Astrocyte (in vitro differentiated cells and primary cell): ENCODE measurements at regions not wholly inside any gene's neighbourhood (a gene's known extent, or its start where the extent isn't known, plus 50 kb on each side); places are given as distances from the start of the nearest gene placed in this dataset.

ENCODE experiments used
- DNase-seq: peaks from one replicate; pipeline ENCODE4 v3.0.0-alpha.2; 2010; ENCODE audit warnings: low read depth
- FAIRE-seq: peaks from 2 replicates; lab custom pipeline; 2011; peaks lifted over from hg19 to GRCh38; lab: Jason Lieb, UNC
- H2AFZ ChIP-seq: 2 replicates; pipeline ENCODE4 v1.6.0; 2012; ENCODE audit warnings: low read depth, low read length, inconsistent platforms
- H3K27ac ChIP-seq: 2 replicates; pipeline ENCODE4 v1.5.1; 2011; ENCODE audit warnings: low read depth, low read length, inconsistent platforms
- H3K27me3 ChIP-seq: 2 replicates; pipeline ENCODE4 v1.6.0; 2011; ENCODE audit warnings: low read length, inconsistent platforms; ENCODE audit not compliant: insufficient read depth
- H3K36me3 ChIP-seq: 2 replicates; pipeline ENCODE4 v1.5.1; 2011; ENCODE audit warnings: low read length, inconsistent platforms; ENCODE audit not compliant: insufficient read depth
- H3K4me1 ChIP-seq: 2 replicates; pipeline ENCODE4 v1.5.1; 2011; ENCODE audit warnings: low read length, inconsistent platforms; ENCODE audit not compliant: insufficient read depth
- H3K4me2 ChIP-seq: 2 replicates; pipeline ENCODE4 v1.6.0; 2012; ENCODE audit warnings: low read length, inconsistent platforms
- H3K4me3 ChIP-seq: 2 replicates; pipeline ENCODE4 v1.5.1; 2011; ENCODE audit warnings: low read depth, mild to moderate bottlenecking, low read length, inconsistent platforms; ENCODE audit not compliant: insufficient read depth
- H3K79me2 ChIP-seq: 2 replicates; pipeline ENCODE4 v1.6.0; 2012; ENCODE audit warnings: mild to moderate bottlenecking, low read length, inconsistent platforms; ENCODE audit not compliant: insufficient read depth
- H3K9ac ChIP-seq: 2 replicates; pipeline ENCODE4 v1.6.0; 2012; ENCODE audit warnings: mild to moderate bottlenecking, low read length, inconsistent platforms
- H3K9me3 ChIP-seq: 2 replicates; pipeline ENCODE4 v1.5.1; 2012; ENCODE audit warnings: low read depth, mild to moderate bottlenecking, low read length, inconsistent platforms; ENCODE audit not compliant: insufficient read depth
- H4K20me1 ChIP-seq: 2 replicates; pipeline ENCODE4 v1.6.0; 2012; ENCODE audit warnings: low read length, inconsistent platforms; ENCODE audit not compliant: insufficient read depth
- H3K27ac Mint-ChIP-seq: one replicate; pipeline ENCODE4 v1.8.0; 2021; ENCODE audit warnings: mild to moderate bottlenecking, mixed read lengths; ENCODE audit not compliant: unreplicated experiment
- H3K27me3 Mint-ChIP-seq: one replicate; pipeline ENCODE4 v1.8.0; 2021; ENCODE audit warnings: low read depth, mixed read lengths; ENCODE audit not compliant: unreplicated experiment
- H3K36me3 Mint-ChIP-seq: one replicate; pipeline ENCODE4 v1.8.0; 2021; ENCODE audit warnings: low read depth, mixed read lengths; ENCODE audit not compliant: unreplicated experiment
- H3K4me1 Mint-ChIP-seq: one replicate; pipeline ENCODE4 v1.8.0; 2021; ENCODE audit warnings: low read depth, mixed read lengths; ENCODE audit not compliant: unreplicated experiment
- H3K4me3 Mint-ChIP-seq: one replicate; pipeline ENCODE4 v1.8.0; 2021; ENCODE audit warnings: mild to moderate bottlenecking, moderate library complexity, mixed read lengths; ENCODE audit not compliant: unreplicated experiment
- H3K9me3 Mint-ChIP-seq: one replicate; pipeline ENCODE4 v1.8.0; 2021; ENCODE audit warnings: mild to moderate bottlenecking, mixed read lengths; ENCODE audit not compliant: unreplicated experiment
- CTCF ChIP-seq: IDR thresholded peaks from 2 replicates; pipeline ENCODE4 v1.5.1; 2011; ENCODE audit warnings: low read depth, mild to moderate bottlenecking, inconsistent platforms, low read length, moderate library complexity; ENCODE audit not compliant: insufficient read depth
- EZH2 ChIP-seq: IDR thresholded peaks from 2 replicates; pipeline ENCODE4 v1.6.1; 2012; ENCODE audit warnings: mild to moderate bottlenecking, low read length, inconsistent platforms; ENCODE audit not compliant: insufficient read depth

GRCh38 chr4:10205223-10205622, 88.6 kb upstream of the WDR1 start:
- Histone ChIP-seq H3K4me2 (no peak overlapping the region), H3K4me3 (no peak overlapping the region), H3K9me3 (no peaks in the 10 kb centered on the region), H2AFZ (no peak overlapping the region), H3K4me1 (no peaks in the 10 kb centered on the region), H3K36me3 (no peaks in the 10 kb centered on the region), H4K20me1 (no peaks in the 10 kb centered on the region), H3K27me3 (no peaks in the 10 kb centered on the region), H3K79me2 (no peaks in the 10 kb centered on the region), H3K27ac (no peak overlapping the region), H3K9ac (no peak overlapping the region)
- Mint-ChIP-seq H3K27me3 (peaks cover 29% of the 10 kb centered on the region), H3K4me3 (no peak overlapping the region), H3K27ac (no peak overlapping the region), H3K9me3 (peaks cover 2% of the 10 kb centered on the region), H3K36me3 (no peaks in the 10 kb centered on the region), H3K4me1 (peaks cover 16% of the 10 kb centered on the region)
- TF ChIP-seq CTCF = no peak
- no peak for TF ChIP-seq EZH2
- no peak for FAIRE-seq
- DNase-seq = no peak

- Mint-ChIP-seq H3K4me3 (no peak overlapping the region), H3K27me3 (peaks cover 32% of the 10 kb centered on the region), H3K9me3 (peaks cover 2% of the 10 kb centered on the region), H3K36me3 (no peaks in the 10 kb centered on the region), H3K27ac (peak overlapping the region; percentile 13), H3K4me1 (peaks cover 16% of the 10 kb centered on the region)
- Histone ChIP-seq H3K36me3 (no peaks in the 10 kb centered on the region), H2AFZ (no peak overlapping the region), H3K79me2 (no peaks in the 10 kb centered on the region), H3K9ac (no peak overlapping the region), H3K4me1 (no peaks in the 10 kb centered on the region), H3K4me3 (no peak overlapping the region), H3K27ac (no peak overlapping the region), H3K4me2 (no peak overlapping the region), H3K27me3 (no peaks in the 10 kb centered on the region), H4K20me1 (no peaks in the 10 kb centered on the region), H3K9me3 (no peaks in the 10 kb centered on the region)
- no peak for DNase-seq
- TF ChIP-seq EZH2 (no peak), CTCF (no peak)
- peak; percentile 62 for FAIRE-seq
These were observed 87.9 kb upstream of the WDR1 start for GRCh38 chr4:10204401-10205058.

DNA sequence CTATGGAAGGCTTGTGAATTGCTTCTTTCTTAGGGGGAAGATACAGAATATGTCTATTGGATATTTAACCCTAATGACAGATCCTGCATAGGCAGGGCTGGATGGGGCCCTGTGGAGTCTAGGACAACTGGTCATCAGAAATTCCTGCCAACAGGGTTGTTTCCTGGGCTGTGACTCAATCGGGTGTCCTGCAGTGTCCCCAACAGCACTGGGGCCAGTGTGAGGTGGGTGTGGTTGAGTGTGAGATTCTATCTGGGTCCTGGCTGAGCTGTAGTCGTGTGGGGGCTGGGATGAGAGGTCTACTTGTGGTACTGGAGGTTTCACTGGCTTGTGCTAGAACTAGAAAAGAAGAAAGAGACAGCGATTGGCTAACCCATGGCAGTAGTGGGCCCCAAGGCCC, 87.3 kb upstream of the WDR1 start:
- Histone ChIP-seq H3K9ac (no peak overlapping the region), H3K27ac (no peak overlapping the region)

More for the DNA sequence above, 87.3 kb upstream of the WDR1 start:
- FAIRE-seq = no peak
- Histone ChIP-seq H3K79me2 (no peaks in the 10 kb centered on the region), H3K4me1 (no peaks in the 10 kb centered on the region), H3K27me3 (no peaks in the 10 kb centered on the region), H4K20me1 (no peaks in the 10 kb centered on the region), H3K9me3 (no peaks in the 10 kb centered on the region), H3K4me2 (no peak overlapping the region), H3K4me3 (no peak overlapping the region), H2AFZ (no peak overlapping the region), H3K36me3 (no peaks in the 10 kb centered on the region)
- Mint-ChIP-seq H3K36me3 (no peaks in the 10 kb centered on the region), H3K27ac (peak overlapping the region; percentile 13), H3K27me3 (peaks cover 30% of the 10 kb centered on the region), H3K4me1 (peaks cover 16% of the 10 kb centered on the region), H3K4me3 (no peak overlapping the region), H3K9me3 (no peaks in the 10 kb centered on the region)
- DNase-seq = no peak
- no peak for TF ChIP-seq CTCF
- TF ChIP-seq EZH2 = no peak
